GM18520 (cell line): ENCODE measurements at regions not wholly inside any gene's neighbourhood (a gene's known extent, or its start where the extent isn't known, plus 50 kb on each side); places are given as distances from the start of the nearest gene placed in this dataset.

ENCODE experiments used
- ATAC-seq: cut with Tn5 transposase; IDR thresholded peaks from one replicate; pipeline ENCODE4 v1.9.1; 2021; ENCODE audit not compliant: unreplicated experiment

GRCh38 chrX:131703646-131704045 lies 159.8 kb downstream of the OR13H1 start:
- ATAC-seq = no peak

- ATAC-seq = no peak
Measured at GRCh38 chrX:131704136-131704695, 160.3 kb downstream of the OR13H1 start.

GRCh38 chrX:131709553-131709952 lies 165.7 kb downstream of the OR13H1 start:
- ATAC-seq = no peak

- ATAC-seq = no peak
Measured at GRCh38 chrX:131711478-131711867, 167.6 kb downstream of the OR13H1 start.

GRCh38 chrX:131723646-131724045 lies 179.8 kb downstream of the OR13H1 start:
- ATAC-seq = no peak

GRCh38 chrX:131724292-131724691 lies 180.4 kb downstream of the OR13H1 start:
- no peak for ATAC-seq

- ATAC-seq = no peak
Measured at GRCh38 chrX:131725001-131725654, 181.3 kb downstream of the OR13H1 start.

GRCh38 chrX:131727778-131728177 lies 183.9 kb downstream of the OR13H1 start:
- ATAC-seq = no peak

- no peak for ATAC-seq
Measured at GRCh38 chrX:131728295-131729145, 184.6 kb downstream of the OR13H1 start.

GRCh38 chrX:131729295-131729694 lies 185.4 kb downstream of the OR13H1 start:
- ATAC-seq = no peak

- no peak for ATAC-seq
Measured at GRCh38 chrX:131734621-131735020, 190.7 kb downstream of the OR13H1 start.

- ATAC-seq = no peak
Measured at GRCh38 chrX:131735127-131735526, 191.3 kb downstream of the OR13H1 start.

GRCh38 chrX:131739823-131740222 lies 195.9 kb downstream of the OR13H1 start:
- ATAC-seq = no peak

GRCh38 chrX:131741103-131741581 lies 197.3 kb downstream of the OR13H1 start:
- no peak for ATAC-seq

- no peak for ATAC-seq
Measured at GRCh38 chrX:131745942-131746489, 202.1 kb downstream of the OR13H1 start.

GRCh38 chrX:131746491-131746968 lies 202.7 kb downstream of the OR13H1 start:
- ATAC-seq = no peak

GRCh38 chrX:131747173-131747572 lies 203.3 kb downstream of the OR13H1 start:
- no peak for ATAC-seq

GRCh38 chrX:131752493-131753198 lies 208.8 kb downstream of the OR13H1 start:
- ATAC-seq = no peak

- ATAC-seq = no peak
Measured at GRCh38 chrX:131762802-131763234, 218.9 kb downstream of the OR13H1 start.

GRCh38 chrX:131763674-131764073 lies 219.8 kb downstream of the OR13H1 start:
- no peak for ATAC-seq

GRCh38 chrX:131764216-131764615 lies 220.3 kb downstream of the OR13H1 start:
- no peak for ATAC-seq
